ENCODE measurements at regions not wholly inside any gene's neighbourhood (a gene's known extent, or its start where the extent isn't known, plus 50 kb on each side); places are given as distances from the start of the nearest gene placed in this dataset.

- Mint-ChIP-seq H3K27me3 (ENCODE audit: insufficient read depth) (no peaks in the 10 kb centered on the region), H3K36me3 (ENCODE audit: low read depth) (no peaks in the 10 kb centered on the region), H3K4me3 (no peak overlapping the region), H3K4me1 (peaks cover 2% of the 10 kb centered on the region), H3K27ac (no peak overlapping the region), H3K9me3 (no peaks in the 10 kb centered on the region)
- Histone ChIP-seq H3K9ac (ENCODE audit: extremely low read depth, low read length, poor library complexity, severe bottlenecking) (no peak overlapping the region), H3K4me1 (ENCODE audit: control insufficient read depth, insufficient read depth, low read length) (peaks cover 3% of the 10 kb centered on the region), H3K4me3 (ENCODE audit: low read length) (no peak overlapping the region), H3K9me3 (ENCODE audit: control insufficient read depth, low read length) (no peaks in the 10 kb centered on the region), H3K27me3 (ENCODE audit: control insufficient read depth, insufficient read depth, low read length, poor library complexity, severe bottlenecking) (no peaks in the 10 kb centered on the region), H3K36me3 (ENCODE audit: control insufficient read depth, insufficient read depth, low read length) (no peaks in the 10 kb centered on the region), H3K27ac (ENCODE audit: low read depth, low read length) (no peak overlapping the region)
- no peak for DNase-seq
- no peak for TF ChIP-seq CTCF (conservative IDR thresholded peaks at IDR 0.05)
- WGBS, 2 experiments (ENCODE audit: insufficient coverage in 1 of 2, insufficient read length in 1 of 2), result 56 to 86% methylated on average over 2 of the region's 2 CpGs
These were observed 110.0 kb upstream of the ETAA1 start for GRCh38 chr2:67286981-67287759.

GRCh38 chr2:67289271-67289670, 107.9 kb upstream of the ETAA1 start:
- H3K9ac ChIP-seq (ENCODE audit: extremely low read depth, low read length, poor library complexity, severe bottlenecking), result no peak overlapping the region
- H3K27ac ChIP-seq (ENCODE audit: low read depth, low read length), result no peak overlapping the region
- no peak overlapping the region for H3K4me3 Mint-ChIP-seq

GRCh38 chr2:67289921-67290371, 107.2 kb upstream of the ETAA1 start:
- Histone ChIP-seq H3K4me3 (ENCODE audit: low read length) (no peak overlapping the region), H3K27me3 (ENCODE audit: control insufficient read depth, insufficient read depth, low read length, poor library complexity, severe bottlenecking) (no peaks in the 10 kb centered on the region), H3K4me1 (ENCODE audit: control insufficient read depth, insufficient read depth, low read length) (peaks cover 3% of the 10 kb centered on the region), H3K9ac (ENCODE audit: extremely low read depth, low read length, poor library complexity, severe bottlenecking) (no peak overlapping the region), H3K9me3 (ENCODE audit: control insufficient read depth, low read length) (no peaks in the 10 kb centered on the region), H3K27ac (ENCODE audit: low read depth, low read length) (no peak overlapping the region), H3K36me3 (ENCODE audit: control insufficient read depth, insufficient read depth, low read length) (no peaks in the 10 kb centered on the region)
- 92 to 100% methylated on average over 1 of the region's 1 CpG for WGBS, 2 experiments (ENCODE audit: insufficient coverage in 1 of 2, insufficient read length in 1 of 2)
- H3K9me3 Mint-ChIP-seq, result no peaks in the 10 kb centered on the region
- peaks cover 2% of the 10 kb centered on the region for H3K4me1 Mint-ChIP-seq
- TF ChIP-seq CTCF (conservative IDR thresholded peaks at IDR 0.05), result no peak
- DNase-seq, result no peak
- no peak overlapping the region for H3K27ac Mint-ChIP-seq
- no peaks in the 10 kb centered on the region for H3K36me3 Mint-ChIP-seq (ENCODE audit: low read depth)
- H3K4me3 Mint-ChIP-seq, result no peak overlapping the region
- H3K27me3 Mint-ChIP-seq (ENCODE audit: insufficient read depth), result no peaks in the 10 kb centered on the region

More at GRCh38 chr2:67289271-67289670, 107.9 kb upstream of the ETAA1 start:
- Mint-ChIP-seq H3K9me3 (no peaks in the 10 kb centered on the region), H3K4me1 (peaks cover 2% of the 10 kb centered on the region), H3K27ac (no peak overlapping the region), H3K27me3 (ENCODE audit: insufficient read depth) (no peaks in the 10 kb centered on the region), H3K36me3 (ENCODE audit: low read depth) (no peaks in the 10 kb centered on the region)
- DNase-seq, result no peak
- Histone ChIP-seq H3K9me3 (ENCODE audit: control insufficient read depth, low read length) (no peaks in the 10 kb centered on the region), H3K4me3 (ENCODE audit: low read length) (no peak overlapping the region), H3K27me3 (ENCODE audit: control insufficient read depth, insufficient read depth, low read length, poor library complexity, severe bottlenecking) (no peaks in the 10 kb centered on the region), H3K36me3 (ENCODE audit: control insufficient read depth, insufficient read depth, low read length) (no peaks in the 10 kb centered on the region), H3K4me1 (ENCODE audit: control insufficient read depth, insufficient read depth, low read length) (peaks cover 3% of the 10 kb centered on the region)
- TF ChIP-seq CTCF (conservative IDR thresholded peaks at IDR 0.05), result no peak
- 91 to 100% methylated on average over 1 to 2 of the region's 2 CpGs for WGBS, 2 experiments (ENCODE audit: insufficient coverage in 1 of 2, insufficient read length in 1 of 2)
